Fibroblast of lung (primary cell): ENCODE measurements at regions not wholly inside any gene's neighbourhood (a gene's known extent, or its start where the extent isn't known, plus 50 kb on each side); places are given as distances from the start of the nearest gene placed in this dataset.

ENCODE experiments used
- DNase-seq, 2 donors: peaks; one replicate each; pipeline versions ENCODE4 v3.0.0 to v3.0.0-alpha.2; 2010; ENCODE audit warnings: low read depth in 2 of 2
- H2AFZ ChIP-seq: 2 replicates; pipeline ENCODE4 v1.5.1; 2012; ENCODE audit warnings: low read length, control low read depth, inconsistent platforms
- H3K27ac ChIP-seq: 2 replicates; pipeline ENCODE4 v1.5.1; 2011; ENCODE audit warnings: low read length, control low read depth; ENCODE audit not compliant: insufficient read depth
- H3K27me3 ChIP-seq: 2 replicates; pipeline ENCODE4 v1.5.1; 2011; ENCODE audit warnings: mild to moderate bottlenecking, low read length; ENCODE audit not compliant: control insufficient read depth, insufficient read depth
- H3K36me3 ChIP-seq: 2 replicates; pipeline ENCODE4 v1.5.1; 2011; ENCODE audit warnings: low read length; ENCODE audit not compliant: control insufficient read depth, insufficient read depth
- H3K4me1 ChIP-seq: 2 replicates; pipeline ENCODE4 v1.5.1; 2011; ENCODE audit warnings: low read length; ENCODE audit not compliant: control insufficient read depth, insufficient read depth; ENCODE audit errors: extremely low read depth
- H3K4me2 ChIP-seq: 2 replicates; pipeline ENCODE4 v1.5.1; 2011; ENCODE audit warnings: low read length, control low read depth; ENCODE audit not compliant: insufficient read depth; ENCODE audit errors: extremely low read depth
- H3K4me3 ChIP-seq, 4 experiments: fragments of 200-600 bp in 1 of 4; sonication (generic) in 1 of 4; replicated peaks in 1 of 4; 2 replicates each; pipeline ENCODE4 v1.5.1; 2011 to 2016; ENCODE audit warnings: low read length in 4 of 4, low read depth in 3 of 4, mild to moderate bottlenecking in 3 of 4, control low read depth in 2 of 4, inconsistent platforms in 1 of 4, mixed read lengths in 1 of 4; ENCODE audit not compliant: insufficient read depth in 1 of 4; ENCODE audit errors: control extremely low read depth in 1 of 4
- H3K79me2 ChIP-seq: 2 replicates; pipeline ENCODE4 v1.5.1; 2012; ENCODE audit warnings: mild to moderate bottlenecking, low read length, inconsistent platforms; ENCODE audit not compliant: control insufficient read depth, insufficient read depth
- H3K9ac ChIP-seq: 2 replicates; pipeline ENCODE4 v1.5.1; 2011; ENCODE audit warnings: mild to moderate bottlenecking, low read length, control low read depth; ENCODE audit not compliant: insufficient read depth
- H3K9me3 ChIP-seq: 2 replicates; pipeline ENCODE4 v1.5.1; 2012; ENCODE audit warnings: low read depth, low read length; ENCODE audit not compliant: control insufficient read depth, insufficient read depth
- H4K20me1 ChIP-seq: 2 replicates; pipeline ENCODE4 v1.5.1; 2011; ENCODE audit warnings: low read length; ENCODE audit not compliant: control insufficient read depth, insufficient read depth; ENCODE audit errors: extremely low read depth
- CTCF ChIP-seq, 2 donors: IDR thresholded peaks in 1 of 2; conservative IDR thresholded peaks in 1 of 2; 1 replicate in 1 of 2; 2 replicates in 1 of 2; pipeline ENCODE4 v1.5.1; 2011 to 2012; ENCODE audit warnings: low read length in 2 of 2, control low read depth in 1 of 2, inconsistent platforms in 1 of 2, low read depth in 1 of 2, mild to moderate bottlenecking in 1 of 2
- EZH2 ChIP-seq: IDR thresholded peaks from 2 replicates; pipeline ENCODE4 v1.5.1; 2012; ENCODE audit warnings: low read length, control low read depth, mild to moderate bottlenecking; ENCODE audit errors: missing control alignments

- Histone ChIP-seq H3K4me2 (no peak overlapping the region), H3K27ac (no peak overlapping the region), H3K27me3 (no peaks in the 10 kb centered on the region), H3K4me1 (no peaks in the 10 kb centered on the region), H4K20me1 (no peaks in the 10 kb centered on the region), H3K79me2 (no peaks in the 10 kb centered on the region), H2AFZ (no peak overlapping the region), H3K9me3 (no peaks in the 10 kb centered on the region), H3K9ac (no peak overlapping the region), H3K4me3 (no peak overlapping the region), H3K36me3 (no peaks in the 10 kb centered on the region)
- no peak for DNase-seq
- TF ChIP-seq EZH2 (no peak), CTCF (conservative IDR thresholded peaks at IDR 0.05 in 1 of 2, IDR thresholded peaks at IDR 0.05 in 1 of 2; ENCODE audit: low read depth in 1 of 2, low read length in 2 of 2) (no peak)
Measured at GRCh38 chr3:117079997-117080396, 370.4 kb downstream of the TUSC7 start.

- Histone ChIP-seq H3K27ac (no peak overlapping the region), H3K4me3 (no peak overlapping the region), H3K9me3 (no peaks in the 10 kb centered on the region), H3K4me2 (no peak overlapping the region), H3K9ac (no peak overlapping the region), H2AFZ (no peak overlapping the region), H3K36me3 (no peaks in the 10 kb centered on the region), H4K20me1 (no peaks in the 10 kb centered on the region), H3K79me2 (no peaks in the 10 kb centered on the region), H3K27me3 (no peaks in the 10 kb centered on the region), H3K4me1 (no peaks in the 10 kb centered on the region)
- DNase-seq, result no peak
- TF ChIP-seq EZH2, result no peak
- no peak for TF ChIP-seq CTCF (conservative IDR thresholded peaks at IDR 0.05 in 1 of 2, IDR thresholded peaks at IDR 0.05 in 1 of 2; ENCODE audit: low read depth in 1 of 2, low read length in 2 of 2)
Measured at GRCh38 chr3:117080872-117081271, 371.3 kb downstream of the TUSC7 start.

- H3K36me3 ChIP-seq, result no peaks in the 10 kb centered on the region
- no peaks in the 10 kb centered on the region for H3K4me1 ChIP-seq
- H3K9me3 ChIP-seq, result no peaks in the 10 kb centered on the region
- no peaks in the 10 kb centered on the region for H3K27me3 ChIP-seq
- H3K79me2 ChIP-seq, result no peaks in the 10 kb centered on the region
- H3K9ac ChIP-seq, result no peak overlapping the region
- no peak overlapping the region for H3K4me2 ChIP-seq
- H3K27ac ChIP-seq, result no peak overlapping the region
- DNase-seq, result no peak
- no peak for TF ChIP-seq CTCF (conservative IDR thresholded peaks at IDR 0.05 in 1 of 2, IDR thresholded peaks at IDR 0.05 in 1 of 2; ENCODE audit: low read depth in 1 of 2, low read length in 2 of 2)
- TF ChIP-seq EZH2, result no peak
- H3K4me3 ChIP-seq, result no peak overlapping the region
- no peaks in the 10 kb centered on the region for H4K20me1 ChIP-seq
- no peak overlapping the region for H2AFZ ChIP-seq
Measured at GRCh38 chr3:117084277-117084676, 374.7 kb downstream of the TUSC7 start.
